Liver (tissue), 8 donors: ENCODE measurements at regions not wholly inside any gene's neighbourhood (a gene's known extent, or its start where the extent isn't known, plus 50 kb on each side); places are given as distances from the start of the nearest gene placed in this dataset.

Experiments
- DNase-seq: peaks from one replicate; pipeline ENCODE4 v3.0.0-alpha.2; 2017; ENCODE audit warnings: low spot score
- H3K27ac ChIP-seq, 2 donors: one replicate each; pipeline ENCODE4 v1.7.0; 2013; ENCODE audit warnings: inconsistent platforms in 2 of 2, low read length in 2 of 2, control low read depth in 1 of 2, low read depth in 1 of 2, mild to moderate bottlenecking in 1 of 2
- H3K27me3 ChIP-seq, 4 donors: one replicate each; pipeline versions ENCODE4 v1.6.1 to v1.7.0; 2013; ENCODE audit warnings: low read length in 3 of 4, inconsistent platforms in 1 of 4, mild to moderate bottlenecking in 1 of 4, moderate library complexity in 1 of 4; ENCODE audit not compliant: control insufficient read depth in 4 of 4, insufficient read depth in 4 of 4
- H3K36me3 ChIP-seq, 4 donors: one replicate each; pipeline versions ENCODE4 v1.6.1 to v1.7.0; 2013; ENCODE audit warnings: low read length in 3 of 4, mild to moderate bottlenecking in 3 of 4, low read depth in 1 of 4, moderate library complexity in 1 of 4; ENCODE audit not compliant: control insufficient read depth in 4 of 4, insufficient read depth in 3 of 4
- H3K4me1 ChIP-seq, 4 donors: one replicate each; pipeline versions ENCODE4 v1.6.1 to v1.7.0; 2013; ENCODE audit warnings: low read length in 3 of 4, mild to moderate bottlenecking in 3 of 4, moderate library complexity in 1 of 4; ENCODE audit not compliant: control insufficient read depth in 4 of 4, insufficient read depth in 4 of 4
- H3K4me3 ChIP-seq, 3 donors: one replicate each; pipeline versions ENCODE4 v1.6.1 to v1.7.0; 2013; ENCODE audit warnings: low read length in 3 of 3, control low read depth in 1 of 3, low read depth in 1 of 3, mild to moderate bottlenecking in 1 of 3
- H3K9ac ChIP-seq, 2 donors: one replicate each; pipeline ENCODE4 v1.7.0; 2013; ENCODE audit warnings: low read length in 2 of 2, mild to moderate bottlenecking in 2 of 2, moderate library complexity in 2 of 2, control low read depth in 1 of 2, low read depth in 1 of 2
- H3K9me3 ChIP-seq, 4 donors: one replicate each; pipeline versions ENCODE4 v1.6.1 to v1.7.0; 2013; ENCODE audit warnings: low read length in 3 of 4; ENCODE audit not compliant: control insufficient read depth in 4 of 4
- ATF3 ChIP-seq: IDR thresholded peaks from 2 replicates; pipeline ENCODE4 v1.6.1; 2016; ENCODE audit warnings: antibody characterized with exemption
- CTCF ChIP-seq: fragments of 150-350 bp; IDR thresholded peaks from 2 replicates; pipeline ENCODE4 v1.5.1; 2017; ENCODE audit warnings: improper control_type of control experiment, low read depth, low read length; ENCODE audit not compliant: missing input control
- FOXA1 ChIP-seq: IDR thresholded peaks from 2 replicates; pipeline ENCODE4 v1.6.1; 2016; ENCODE audit warnings: antibody characterized with exemption
- FOXA2 ChIP-seq: IDR thresholded peaks from 2 replicates; pipeline ENCODE4 v1.6.1; 2016; ENCODE audit warnings: antibody characterized with exemption
- HNF4A ChIP-seq, 2 donors: conservative IDR thresholded peaks; 2 replicates each; pipeline ENCODE4 v1.6.1; 2016; ENCODE audit warnings: antibody characterized with exemption in 2 of 2, mild to moderate bottlenecking in 2 of 2
- HNF4G ChIP-seq: IDR thresholded peaks from 2 replicates; pipeline ENCODE4 v1.6.1; 2016; ENCODE audit warnings: antibody characterized with exemption
- JUND ChIP-seq, 2 donors: IDR thresholded peaks; 2 replicates each; pipeline ENCODE4 v1.6.1; 2016; ENCODE audit warnings: antibody characterized with exemption in 2 of 2
- MAX ChIP-seq: IDR thresholded peaks from 2 replicates; pipeline ENCODE4 v1.6.1; 2016; ENCODE audit warnings: antibody characterized with exemption
- NR2F2 ChIP-seq: IDR thresholded peaks from 2 replicates; pipeline ENCODE4 v1.6.1; 2016; ENCODE audit warnings: antibody characterized with exemption
- RAD21 ChIP-seq, 2 donors: IDR thresholded peaks; 2 replicates each; pipeline ENCODE4 v1.6.1; 2016; ENCODE audit warnings: antibody characterized with exemption in 2 of 2, mild to moderate bottlenecking in 2 of 2
- REST ChIP-seq: IDR thresholded peaks from 2 replicates; pipeline ENCODE4 v1.6.1; 2016; ENCODE audit warnings: antibody characterized with exemption, mild to moderate bottlenecking
- RXRA ChIP-seq, 2 donors: IDR thresholded peaks; 2 replicates each; pipeline ENCODE4 v1.6.1; 2017 to 2018; ENCODE audit warnings: antibody characterized with exemption in 2 of 2, mild to moderate bottlenecking in 1 of 2
- SP1 ChIP-seq: IDR thresholded peaks from 2 replicates; pipeline ENCODE4 v1.6.1; 2018; ENCODE audit warnings: antibody characterized with exemption, mild to moderate bottlenecking
- TAF1 ChIP-seq: conservative IDR thresholded peaks from 2 replicates; pipeline ENCODE4 v1.6.1; 2016; ENCODE audit warnings: antibody characterized with exemption, mild to moderate bottlenecking
- ZBTB33 ChIP-seq: IDR thresholded peaks from 2 replicates; pipeline ENCODE4 v1.6.1; 2016; ENCODE audit warnings: antibody characterized with exemption
- WGBS: extraction: QIAGEN DNeasy Blood & Tissue Kit; methylation state at CpG from one replicate; pipeline ENCODE4 v1.1.7; 2013; 5-methylcytosine and 5-hydroxymethylcytosine counted together
- donor health status: healthy.
- donor health status: healthy.
- donor health status: healthy.
- donor health status: healthy.
- donor health status: healthy.

- no peaks in the 10 kb centered on the region for H3K36me3 ChIP-seq
- H3K4me3 ChIP-seq = no peak overlapping the region
- H3K9ac ChIP-seq = no peak overlapping the region
- no peak for DNase-seq
- no peaks in the 10 kb centered on the region for H3K9me3 ChIP-seq
- no peak overlapping the region for H3K27ac ChIP-seq
- no peaks in the 10 kb centered on the region for H3K4me1 ChIP-seq
- 66% methylated on average over 9 of the region's 9 CpGs for WGBS
- TF ChIP-seq HNF4G (no peak), CTCF (no peak), TAF1 (no peak), SP1 (no peak), HNF4A (conservative IDR thresholded peaks at IDR 0.05) (no peak), MAX (no peak), FOXA2 (no peak)
- H3K27me3 ChIP-seq = peaks cover 0 to 2% (median under 1%) of the 10 kb centered on the region in 4 donors
Observed at GRCh38 chr17:65307081-65307960, 170.2 kb downstream of the RGS9 start.

GRCh38 chr17:65305778-65306177, 168.6 kb downstream of the RGS9 start:
- H3K4me1 ChIP-seq = no peaks in the 10 kb centered on the region
- H3K27ac ChIP-seq = no peak overlapping the region
- no peak overlapping the region for H3K4me3 ChIP-seq
- H3K9ac ChIP-seq = no peak overlapping the region
- TF ChIP-seq JUND (IDR thresholded peaks at IDR 0.05) = no peak
- TF ChIP-seq FOXA1 = no peak
- TF ChIP-seq TAF1 = no peak
- no peak for TF ChIP-seq RAD21 (IDR thresholded peaks at IDR 0.05)
- TF ChIP-seq REST = no peak
- no peak for TF ChIP-seq ATF3
- TF ChIP-seq NR2F2 = no peak
- no peak for TF ChIP-seq ZBTB33
- TF ChIP-seq CTCF = no peak
- no peak for TF ChIP-seq SP1
- no peak for TF ChIP-seq RXRA (IDR thresholded peaks at IDR 0.05)
- H3K9me3 ChIP-seq = no peaks in the 10 kb centered on the region
- DNase-seq = no peak
- 94% methylated on average over 1 of the region's 1 CpG for WGBS
- H3K36me3 ChIP-seq = no peaks in the 10 kb centered on the region
- peaks cover 0 to 2% (median 0%) of the 10 kb centered on the region in 4 donors for H3K27me3 ChIP-seq
